Amniotic epithelial cell (primary cell): ENCODE measurements at regions not wholly inside any gene's neighbourhood (a gene's known extent, or its start where the extent isn't known, plus 50 kb on each side); places are given as distances from the start of the nearest gene placed in this dataset.
"Not testable (repeated sequence)": the region's sequence is repeated elsewhere in the genome, so short reads cannot be mapped to it uniquely, and the experiment has no call there.

Experiments used
- DNase-seq: peaks from one replicate; pipeline ENCODE4 v3.0.0-alpha.2; 2010; ENCODE audit warnings: low read depth

DNA sequence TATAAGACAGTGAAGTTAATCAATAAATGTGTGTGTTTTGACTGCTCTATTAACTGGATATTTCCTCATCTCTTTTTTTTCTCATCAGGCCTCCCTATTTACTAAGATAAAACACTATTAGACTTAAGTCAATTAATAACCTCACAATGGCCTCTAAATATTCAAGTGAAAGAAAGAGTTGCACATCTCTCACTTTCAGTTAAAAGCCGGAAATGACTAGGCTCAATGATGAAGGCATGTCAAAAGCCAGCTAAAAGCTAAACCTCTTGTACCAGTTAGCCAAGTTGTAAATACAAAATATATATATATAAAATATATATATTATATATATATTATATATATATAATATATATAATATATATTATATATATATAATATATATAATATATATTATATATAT is 127.0 kb upstream of the MEOX2 start:
- no peak for DNase-seq

DNA sequence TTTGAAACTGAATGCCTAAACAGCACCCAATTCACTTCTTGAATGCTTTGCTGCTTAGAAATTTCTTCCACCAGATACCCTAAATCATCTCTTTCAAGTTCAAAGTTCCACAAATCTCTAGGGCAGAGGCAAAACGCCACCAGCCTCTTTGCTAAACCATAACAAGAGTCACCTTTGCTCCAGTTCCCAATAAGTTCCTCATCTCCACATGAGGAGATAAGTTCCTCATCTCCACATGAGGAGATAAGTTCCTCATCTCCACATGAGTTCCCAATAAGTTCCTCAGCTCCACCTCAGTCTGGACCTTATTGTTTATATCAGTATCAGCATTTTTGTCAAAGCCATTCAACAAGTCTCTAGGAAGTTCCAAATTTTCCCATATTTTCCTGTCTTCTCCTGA is 123.9 kb upstream of the MEOX2 start:
- not testable (repeated sequence) for DNase-seq

DNA sequence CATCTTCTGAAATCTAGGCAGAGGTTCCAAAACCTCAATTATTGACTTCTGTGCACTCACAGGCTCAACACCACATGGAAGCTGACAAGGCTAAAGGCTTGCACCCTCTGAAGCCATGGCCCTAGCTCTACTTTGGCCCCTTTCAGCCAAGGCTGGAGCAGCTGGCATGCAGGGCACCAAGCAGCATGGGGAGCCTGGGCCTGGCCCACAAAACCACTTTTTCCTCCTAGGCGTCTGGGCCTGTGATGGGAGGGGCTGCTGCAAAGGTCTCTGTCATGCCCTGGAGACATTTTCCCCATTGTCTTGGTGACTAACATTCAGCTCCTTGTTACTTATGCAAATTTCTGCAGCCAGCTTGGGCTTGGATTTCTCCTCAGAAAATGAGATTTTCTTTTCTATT is 123.5 kb upstream of the MEOX2 start:
- not testable (repeated sequence) for DNase-seq

DNA sequence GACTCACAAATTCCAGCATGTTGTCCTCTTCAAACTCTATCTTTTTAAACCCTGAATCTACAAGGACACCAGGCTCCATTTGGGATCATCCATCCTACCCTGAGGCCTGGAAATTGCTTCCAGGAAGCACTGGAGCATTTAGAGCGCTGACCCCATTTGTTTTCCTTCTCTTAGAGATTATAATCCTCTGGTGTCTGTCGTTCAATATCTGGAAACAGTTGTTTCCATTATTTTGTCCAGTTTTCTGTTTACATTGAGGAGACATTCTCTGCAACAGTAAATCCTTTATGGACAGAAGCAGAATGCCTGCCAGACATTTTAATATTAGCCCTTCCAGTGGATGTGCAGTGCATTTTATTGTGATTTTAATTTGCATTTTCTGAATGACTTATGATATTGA is 119.4 kb upstream of the MEOX2 start:
- no peak for DNase-seq

DNA sequence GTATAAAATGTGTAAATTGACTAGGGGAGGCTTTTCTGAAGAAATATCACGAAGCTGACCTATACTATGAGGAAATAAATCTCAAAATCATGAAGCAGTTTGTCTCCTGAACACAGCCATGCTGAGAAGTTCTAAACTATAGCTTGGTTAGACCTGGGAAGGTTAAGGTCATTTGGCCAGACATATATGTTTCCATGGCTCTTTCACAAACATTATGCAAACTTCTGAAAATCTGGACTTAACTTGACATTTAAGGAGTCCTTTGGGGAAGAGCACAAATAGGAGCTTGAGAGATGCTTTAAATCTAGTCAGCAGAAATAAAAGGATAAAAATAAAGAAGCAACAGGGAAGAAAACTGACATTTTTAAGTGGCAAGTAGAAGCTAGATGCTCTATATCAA is 115.9 kb upstream of the MEOX2 start:
- DNase-seq = no peak

DNA sequence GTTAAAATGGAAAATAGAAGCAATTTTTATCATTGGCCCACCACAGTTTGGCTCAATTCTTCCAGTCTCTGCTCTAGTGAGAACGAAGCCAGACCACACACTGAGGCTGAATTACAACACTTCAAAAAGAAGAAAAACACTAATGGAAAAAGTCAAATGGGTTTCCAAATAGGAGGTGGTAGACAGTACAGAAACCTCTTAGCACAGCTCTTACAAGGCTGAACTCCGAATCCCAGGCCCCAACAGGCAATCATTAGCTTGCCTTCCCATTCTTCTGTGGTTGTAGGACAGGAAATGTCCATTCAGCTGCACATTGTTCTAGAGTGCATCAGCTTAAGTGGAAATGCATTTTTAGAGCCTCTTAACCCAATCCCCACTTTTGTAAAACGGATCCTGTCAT is 115.1 kb upstream of the MEOX2 start:
- peak; percentile 44 for DNase-seq

DNA sequence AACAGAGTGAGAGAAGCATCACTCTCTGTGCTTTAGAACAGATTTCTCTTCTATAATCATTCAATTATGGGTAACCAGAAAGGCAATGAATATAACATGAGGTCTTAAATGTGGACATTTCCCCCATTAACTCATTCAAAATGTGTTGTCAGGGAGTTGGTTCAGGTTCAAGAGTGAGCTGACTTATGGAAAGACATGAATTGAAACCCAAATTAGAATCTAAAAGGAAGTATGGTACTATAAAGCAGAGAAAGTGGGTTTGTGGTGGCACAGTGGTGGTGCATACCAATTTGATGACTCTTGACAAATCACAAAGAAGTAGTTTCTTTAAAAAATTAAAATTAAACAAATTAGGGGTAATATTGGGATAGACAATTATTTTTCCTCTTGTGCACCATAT is 114.6 kb upstream of the MEOX2 start:
- no peak for DNase-seq

DNA sequence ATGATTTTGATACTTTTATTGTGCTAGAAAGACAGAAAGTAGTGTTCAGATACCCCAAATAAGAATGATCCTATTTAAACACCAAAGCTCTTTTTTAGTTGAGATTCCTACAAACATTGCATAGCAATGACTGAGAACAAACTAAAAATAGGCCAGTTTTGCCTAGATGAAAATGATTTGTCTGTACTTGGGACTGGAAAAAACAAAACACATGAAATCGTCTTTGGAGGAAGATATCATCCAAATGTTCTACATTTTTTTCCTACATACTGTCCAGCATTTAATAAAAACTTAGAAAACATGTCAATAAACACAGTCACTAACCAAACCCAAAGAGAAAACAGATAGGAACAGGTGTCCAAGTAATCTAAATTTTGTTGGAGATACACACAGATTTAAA is 111.6 kb upstream of the MEOX2 start:
- DNase-seq = no peak

DNA sequence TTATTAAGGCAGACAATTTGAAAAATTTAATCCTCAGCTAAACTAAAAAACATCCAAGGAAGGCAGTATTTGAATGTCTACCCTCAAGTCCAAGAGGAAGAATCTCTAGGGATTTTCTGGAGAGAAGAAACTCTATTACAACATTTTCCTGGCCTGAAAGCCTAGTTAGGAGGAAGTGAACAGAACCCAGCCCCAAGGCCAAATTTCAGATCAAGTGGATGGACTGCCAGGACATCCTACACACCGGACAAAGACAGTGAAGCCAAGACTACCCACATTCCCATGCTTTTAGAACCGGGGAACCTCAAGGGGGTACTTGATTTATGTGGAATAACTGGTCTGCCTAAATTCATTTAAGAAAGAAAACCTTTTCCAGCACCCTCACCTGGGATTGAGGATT is 108.9 kb upstream of the MEOX2 start:
- DNase-seq = no peak

DNA sequence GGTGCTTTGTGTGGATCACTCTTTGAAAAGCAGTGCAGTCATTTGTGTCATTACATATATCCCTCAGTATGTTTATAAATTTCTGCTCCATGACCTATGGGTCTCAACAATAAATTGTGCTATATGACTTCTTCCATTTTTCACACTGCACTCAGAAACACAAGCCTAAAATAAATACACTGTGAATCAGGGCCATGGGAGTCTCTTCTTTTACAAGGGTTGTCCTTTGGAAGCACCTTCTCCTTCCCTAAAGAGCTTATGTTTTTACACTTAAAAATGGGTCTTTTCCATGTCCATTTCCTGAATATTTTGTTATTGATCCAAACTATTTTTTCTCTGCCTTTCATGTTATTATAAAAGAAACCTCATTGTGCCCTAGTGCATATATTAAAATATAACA is 108.3 kb upstream of the MEOX2 start:
- DNase-seq = no peak

DNA sequence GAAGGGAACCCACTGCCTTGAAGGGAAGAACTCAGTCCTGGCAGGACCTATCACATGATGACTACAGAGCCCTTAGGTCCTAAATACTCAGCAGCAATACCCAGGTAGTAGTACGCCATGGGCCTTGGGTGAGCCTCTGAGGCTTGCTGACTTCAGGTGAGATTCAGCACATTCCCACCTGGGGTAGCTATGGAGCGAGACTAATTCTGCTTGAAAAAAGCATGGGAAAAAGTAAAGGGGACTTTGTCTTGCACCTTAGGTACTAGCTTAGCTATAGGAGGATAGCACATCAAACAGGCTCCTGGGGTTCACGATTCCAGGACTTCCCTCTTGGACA is 98.2 kb upstream of the MEOX2 start:
- no peak for DNase-seq

DNA sequence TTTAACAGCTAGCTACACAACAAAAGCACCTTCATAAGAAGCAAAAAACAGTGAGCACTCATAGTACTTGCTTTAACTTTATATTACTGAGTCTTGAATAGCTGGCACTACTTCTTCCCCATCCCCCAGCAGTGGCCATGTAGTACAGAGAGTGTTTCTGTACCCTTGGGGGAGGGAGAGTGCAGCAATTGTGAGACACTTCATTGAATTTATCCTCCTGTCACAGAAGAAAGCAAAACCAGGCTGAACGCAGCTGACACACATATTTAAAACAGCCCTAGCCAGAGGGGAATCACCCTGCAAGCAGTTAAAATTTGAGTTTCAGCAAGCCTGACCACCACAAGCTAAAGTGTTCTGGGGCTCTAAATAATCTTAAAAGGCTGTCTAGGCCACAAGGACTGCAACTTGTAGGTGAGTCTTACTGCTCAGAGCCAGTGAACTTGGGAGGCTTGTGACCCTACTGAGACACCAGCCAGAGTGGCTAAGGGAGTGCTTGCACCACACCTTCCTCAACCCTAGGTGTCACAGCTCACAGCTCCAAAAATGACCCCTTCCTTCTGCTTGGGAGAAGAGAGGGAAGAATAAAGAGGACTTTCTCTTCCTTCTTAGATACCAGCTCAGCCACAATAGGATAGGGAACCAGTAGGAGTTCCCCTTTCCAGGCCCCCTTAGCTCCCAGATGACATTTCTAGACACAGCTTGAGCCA is 97.7 kb upstream of the MEOX2 start:
- no peak for DNase-seq

DNA sequence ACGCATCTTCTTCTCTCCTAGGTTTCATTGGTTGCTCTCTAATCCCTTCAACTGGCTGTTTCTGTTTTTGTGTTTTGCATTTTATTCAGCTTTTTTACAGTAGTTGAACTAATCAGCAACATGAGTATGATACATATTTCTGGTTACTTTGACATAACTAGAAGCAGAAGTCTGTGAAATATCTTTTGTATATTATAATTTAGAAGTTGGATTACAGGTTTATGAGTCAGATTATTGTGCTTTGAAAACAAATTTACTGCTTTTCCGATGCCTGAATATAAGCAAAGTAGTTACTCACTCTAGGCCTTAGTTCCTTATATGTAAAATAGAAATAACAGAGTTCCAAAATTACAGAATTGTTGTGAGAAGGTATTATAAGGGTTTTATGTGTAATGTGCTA is 96.2 kb upstream of the MEOX2 start:
- DNase-seq = peak; percentile 22

DNA sequence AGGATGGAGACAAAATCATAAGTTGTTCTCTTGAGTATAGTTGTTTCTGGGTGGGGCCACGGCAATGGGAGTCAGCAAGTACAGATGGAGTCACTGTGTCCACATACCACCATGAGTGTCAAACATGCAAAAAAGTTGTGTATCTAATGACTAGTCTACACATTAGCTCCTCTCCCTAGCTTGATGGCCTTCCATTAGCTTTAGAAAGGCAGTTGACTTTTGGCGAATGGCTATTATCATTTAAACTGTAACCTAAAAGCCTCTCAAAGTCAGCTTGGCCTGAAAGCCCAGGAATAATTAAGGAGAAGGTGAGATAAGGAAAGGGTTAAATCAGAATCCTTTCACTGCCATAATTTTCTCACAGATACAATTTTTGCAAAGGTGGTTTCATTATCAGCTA is 95.5 kb upstream of the MEOX2 start:
- DNase-seq = no peak

DNA sequence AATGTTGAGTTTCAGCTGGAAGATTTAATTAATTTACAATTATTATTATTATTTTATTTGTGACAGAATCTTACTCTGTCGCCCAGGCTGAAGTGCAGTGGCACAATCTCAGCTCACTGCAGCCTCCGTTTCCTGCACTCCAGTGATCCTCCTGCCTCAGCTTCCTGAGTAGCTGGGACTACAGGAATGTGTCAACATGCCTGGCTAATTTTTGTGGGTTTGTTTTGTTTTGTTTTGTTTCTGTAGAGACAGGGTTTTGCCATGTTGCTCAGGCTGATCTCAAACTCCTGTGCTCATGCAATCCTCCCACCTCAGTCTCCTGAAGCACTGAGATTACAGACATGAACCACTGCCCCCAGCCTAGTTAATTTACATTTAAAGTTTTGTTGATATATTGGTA is 93.8 kb upstream of the MEOX2 start:
- DNase-seq = peak; percentile 84

DNA sequence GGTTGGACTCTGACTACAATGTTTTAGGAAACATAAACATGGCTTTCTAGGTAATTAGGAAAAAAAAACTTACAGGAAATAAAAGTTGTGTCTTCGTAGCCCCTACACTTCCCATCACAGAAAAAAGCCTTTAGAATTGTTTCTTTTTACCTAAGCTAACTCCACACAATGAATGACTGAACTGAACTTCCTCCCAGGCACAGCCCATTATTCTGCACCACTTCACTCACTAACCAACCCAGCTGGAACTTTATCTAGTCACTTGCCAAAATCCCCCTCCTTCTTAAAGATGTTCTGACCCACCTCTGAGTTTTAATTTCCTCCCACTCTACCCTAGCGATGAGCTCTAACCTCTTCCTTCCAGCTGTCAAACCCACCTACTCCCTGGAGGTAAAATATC is 91.7 kb upstream of the MEOX2 start:
- DNase-seq = no peak

DNA sequence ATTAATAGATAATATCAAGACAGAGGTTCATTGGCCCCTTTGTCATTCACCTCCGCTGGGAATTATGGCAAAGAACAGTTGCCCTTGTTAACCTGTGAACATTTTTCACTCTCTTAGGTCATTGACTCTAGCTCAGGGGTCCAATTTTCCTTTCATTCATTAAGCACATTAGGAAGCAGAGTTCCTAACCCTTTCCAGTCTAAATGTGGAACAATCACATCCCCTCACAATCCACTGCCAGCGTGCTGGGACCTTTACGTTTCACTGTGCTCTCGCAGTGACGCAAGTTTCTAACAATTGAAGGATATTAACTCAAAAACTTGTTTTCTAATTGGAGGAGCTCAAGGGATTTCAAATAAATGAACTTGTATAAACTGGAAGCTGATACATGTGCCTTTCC is 79.3 kb upstream of the MEOX2 start:
- no peak for DNase-seq

DNA sequence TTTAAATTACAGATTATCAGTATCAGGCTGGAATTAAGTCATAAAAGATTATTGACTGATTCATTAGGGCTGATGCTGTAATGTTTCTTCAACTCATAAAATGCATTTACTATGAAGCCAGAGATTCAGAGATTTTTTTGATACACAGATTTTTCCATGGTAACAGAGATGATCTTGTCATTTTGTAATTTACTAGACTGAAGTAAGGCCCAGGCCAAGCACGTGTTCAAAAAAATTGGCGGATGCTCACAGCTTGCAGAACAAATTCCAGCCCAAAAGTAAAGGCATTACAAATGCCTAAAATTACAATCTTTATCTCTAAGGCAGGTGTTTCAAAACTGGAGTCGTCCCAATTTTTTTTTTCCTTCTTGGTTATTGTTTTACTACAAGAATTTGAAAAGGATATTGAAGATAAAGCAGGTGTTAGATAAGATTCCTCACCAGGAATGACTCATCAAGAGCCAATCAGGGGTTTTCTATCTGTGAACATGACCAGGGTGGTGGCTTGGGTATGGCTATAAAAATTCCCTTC is 78.4 kb upstream of the MEOX2 start:
- DNase-seq = no peak

DNA sequence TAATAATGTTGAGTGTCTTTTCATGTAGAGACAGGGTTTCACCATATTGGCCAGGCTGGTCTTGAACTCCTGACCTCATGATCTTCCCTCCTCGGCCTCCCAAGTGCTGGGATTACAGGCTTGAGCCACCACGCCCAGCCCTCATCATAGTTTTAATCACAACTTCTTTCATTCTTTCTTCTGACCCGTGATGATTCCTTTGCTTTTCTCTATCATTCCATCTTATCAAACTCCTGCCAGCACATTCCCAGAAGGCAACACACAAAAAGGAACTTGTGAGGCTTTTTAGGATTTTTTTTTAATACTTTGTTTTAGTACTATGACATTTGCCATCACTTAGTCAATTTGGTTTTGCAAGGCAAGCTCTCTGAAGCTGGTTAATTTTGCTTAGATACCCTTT is 77.5 kb upstream of the MEOX2 start:
- no peak for DNase-seq

DNA sequence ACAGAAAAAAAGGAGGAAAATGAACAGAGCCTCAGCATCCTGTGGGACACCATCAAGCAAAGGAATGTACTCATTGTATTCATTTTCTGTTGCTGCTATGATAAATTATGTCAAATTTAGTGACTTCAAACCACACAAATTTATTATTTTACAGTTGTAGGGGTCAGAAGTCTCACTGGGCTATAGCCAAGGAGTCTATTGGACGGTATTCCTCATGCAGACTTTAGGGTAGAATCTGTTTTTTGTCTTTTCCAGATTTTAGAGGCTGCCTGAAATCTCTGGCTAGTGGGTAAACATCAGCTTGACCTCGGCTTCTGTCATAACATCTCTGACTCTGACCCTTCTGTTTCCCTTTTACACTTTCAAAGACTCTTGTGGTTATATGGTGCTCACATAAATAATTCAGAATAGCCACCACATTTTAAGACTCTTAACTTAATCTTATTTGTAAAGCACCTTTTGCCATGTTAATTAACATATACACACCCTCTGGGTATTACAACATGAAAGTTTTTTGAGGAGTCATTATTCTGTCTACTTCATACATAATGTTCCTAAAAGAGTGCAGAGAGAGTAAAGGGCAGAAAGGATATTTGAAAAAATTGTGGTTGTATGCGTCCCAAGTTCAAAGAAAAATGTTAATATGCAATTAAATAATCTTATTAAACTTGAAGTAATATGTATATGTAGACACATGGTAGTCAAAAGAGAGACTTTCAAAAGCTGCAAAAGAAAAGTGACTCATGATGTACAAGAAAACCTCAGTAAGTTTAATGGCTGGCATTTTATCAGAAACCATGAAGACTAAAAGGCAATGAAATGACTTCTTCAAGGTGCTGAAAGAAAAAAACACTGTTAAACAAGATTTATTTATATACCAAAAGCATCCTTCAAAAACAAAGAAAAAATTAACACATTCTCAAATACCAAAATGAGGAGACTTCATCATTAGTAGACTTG is 70.8 kb upstream of the MEOX2 start:
- peak; percentile 34 for DNase-seq

DNA sequence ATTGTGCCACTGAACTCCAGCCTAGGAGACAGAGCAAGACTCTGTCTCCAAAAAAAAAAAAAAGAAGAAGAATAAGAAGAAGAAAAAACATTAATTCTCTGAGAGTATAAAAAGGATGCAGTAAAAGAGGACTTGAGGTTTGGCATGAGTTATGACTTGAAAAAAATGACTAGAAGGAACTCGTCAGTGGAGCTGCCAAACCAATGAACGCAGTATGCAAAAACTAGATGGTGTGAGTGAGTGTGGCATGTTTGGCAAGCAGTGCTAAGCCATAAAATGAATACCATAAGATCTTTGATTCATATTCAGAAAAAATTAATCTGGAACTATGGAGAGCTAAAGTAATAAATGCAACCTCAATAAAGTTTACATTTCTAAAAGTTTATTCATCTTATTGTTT is 68.6 kb upstream of the MEOX2 start:
- DNase-seq = no peak

DNA sequence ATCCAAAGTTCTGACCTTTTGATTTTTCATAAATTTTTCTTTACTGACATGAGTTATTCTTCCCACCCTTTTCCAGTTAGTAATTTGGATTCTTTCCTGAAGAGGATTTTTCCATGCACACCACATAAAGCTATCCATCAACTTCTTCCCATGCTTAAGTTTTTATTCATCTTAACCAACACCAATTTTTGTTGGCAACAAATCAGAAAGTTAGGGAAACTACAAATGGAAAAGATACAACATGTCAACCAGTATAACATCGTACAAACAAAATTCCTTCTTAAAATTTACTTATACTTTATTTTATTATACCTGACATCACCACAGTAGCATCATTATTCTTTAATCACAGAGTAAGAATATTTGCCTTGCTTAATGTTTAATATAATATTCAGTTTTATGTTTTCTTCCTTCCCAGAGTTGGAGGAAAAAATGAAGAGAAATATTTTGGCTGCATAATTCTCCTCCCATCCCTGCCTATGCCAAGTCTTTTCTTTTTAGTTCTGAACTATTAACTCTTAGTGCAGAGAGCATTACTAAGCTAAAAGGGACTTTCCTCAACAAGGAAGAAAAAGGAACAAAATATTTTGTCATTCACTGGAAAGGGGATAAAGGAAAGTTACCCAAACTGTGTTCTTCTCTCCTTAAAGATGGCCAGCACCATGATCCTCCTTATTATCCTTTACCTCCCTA is 67.5 kb upstream of the MEOX2 start:
- DNase-seq = peak; percentile 9

DNA sequence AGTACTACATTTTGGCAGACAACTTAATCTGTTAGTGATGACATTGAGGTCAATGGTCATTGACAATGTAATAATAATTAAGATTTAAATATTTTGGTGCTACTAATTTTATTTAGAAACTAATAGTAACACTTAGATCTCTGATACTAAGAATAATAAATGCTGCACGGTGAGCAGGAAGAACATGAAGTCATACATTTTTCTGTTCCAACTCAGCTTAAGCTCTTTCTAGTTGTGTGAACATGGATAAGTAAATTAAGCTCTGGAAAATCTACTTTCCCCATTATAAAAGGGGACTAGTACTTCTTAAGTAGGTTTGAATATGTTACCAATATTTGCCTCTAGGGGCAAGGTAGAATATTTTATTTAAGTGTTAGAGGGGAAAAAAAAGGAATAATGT is 65.9 kb upstream of the MEOX2 start:
- no peak for DNase-seq
